Pulmonary artery endothelial cell (primary cell): ENCODE measurements at regions not wholly inside any gene's neighbourhood (a gene's known extent, or its start where the extent isn't known, plus 50 kb on each side); places are given as distances from the start of the nearest gene placed in this dataset.

Experiments
- DNase-seq: peaks from one replicate; pipeline ENCODE4 v3.0.0-alpha.2; 2011; ENCODE audit warnings: low read depth, low spot score

DNA sequence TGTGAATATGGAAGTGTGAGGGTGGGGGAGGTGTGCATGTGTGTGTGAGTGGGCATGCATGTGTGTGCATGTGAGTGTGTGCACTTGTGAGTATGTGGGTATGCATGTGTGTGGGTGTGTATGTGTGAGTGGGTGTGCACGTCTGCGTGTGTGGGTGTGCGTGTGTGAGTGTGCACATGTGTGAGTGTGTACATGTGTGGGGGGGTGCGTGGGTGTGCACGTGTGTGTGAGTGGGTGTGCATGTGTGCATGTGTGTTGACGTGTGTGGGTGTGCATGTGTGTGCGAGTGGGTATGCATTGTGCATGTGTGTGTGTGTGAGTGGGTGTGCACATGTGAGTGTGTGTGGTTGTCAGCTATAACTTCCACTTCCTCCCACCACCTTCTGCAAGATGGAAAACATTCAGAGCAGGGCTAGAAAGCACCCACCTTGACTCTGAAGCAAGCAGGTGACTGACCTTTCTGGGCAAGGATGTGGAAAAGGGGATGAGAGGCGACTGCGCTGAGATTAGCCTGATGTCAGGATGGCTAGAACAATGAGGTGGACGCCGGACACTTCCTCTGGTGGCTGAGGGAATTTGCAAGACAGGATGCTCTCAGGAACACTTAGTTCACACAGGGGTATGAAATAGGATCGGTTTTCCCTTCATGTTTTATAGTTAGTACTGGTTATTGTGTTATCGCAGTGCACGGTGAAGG, 103.6 kb downstream of the ACKR3 start:
- DNase-seq = peak; percentile 7

DNA sequence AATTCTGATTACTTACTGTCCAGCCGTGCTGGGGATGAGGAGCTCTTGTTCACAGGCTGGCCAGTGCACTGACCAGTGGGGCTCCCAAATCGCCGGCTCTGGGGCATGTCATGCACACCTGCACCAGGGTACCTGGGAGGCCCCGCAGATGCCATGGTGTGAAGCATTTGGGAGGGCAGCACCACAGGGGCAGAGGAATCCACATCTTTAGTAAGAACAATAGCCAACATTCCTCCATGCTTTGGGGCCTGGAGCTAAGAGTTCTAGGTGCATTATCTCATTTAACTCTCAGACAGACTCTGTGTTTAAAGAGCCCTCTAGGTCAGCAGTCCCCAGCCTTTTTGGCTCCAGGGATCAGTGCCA, 104.2 kb downstream of the ACKR3 start:
- DNase-seq = no peak

DNA sequence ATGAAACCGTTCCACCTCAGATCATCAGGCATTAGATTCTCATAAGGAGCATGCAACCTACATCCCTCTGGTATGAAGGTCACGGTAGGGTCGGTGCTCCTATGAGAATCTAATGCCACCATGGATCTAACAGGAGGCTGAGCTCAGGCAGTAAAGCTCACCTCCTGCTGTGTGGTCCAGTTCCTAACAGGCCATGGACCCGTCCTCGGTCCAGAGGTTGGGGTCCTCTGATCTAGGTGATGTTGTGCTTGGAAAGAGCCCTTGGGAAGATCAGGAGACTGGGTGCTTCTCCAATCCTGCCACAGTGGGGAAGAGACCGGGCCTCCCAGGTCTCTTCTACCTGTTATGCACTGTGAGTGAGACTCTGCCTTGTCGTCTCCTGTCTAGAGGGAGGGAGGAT, 104.6 kb downstream of the ACKR3 start:
- DNase-seq = no peak

DNA sequence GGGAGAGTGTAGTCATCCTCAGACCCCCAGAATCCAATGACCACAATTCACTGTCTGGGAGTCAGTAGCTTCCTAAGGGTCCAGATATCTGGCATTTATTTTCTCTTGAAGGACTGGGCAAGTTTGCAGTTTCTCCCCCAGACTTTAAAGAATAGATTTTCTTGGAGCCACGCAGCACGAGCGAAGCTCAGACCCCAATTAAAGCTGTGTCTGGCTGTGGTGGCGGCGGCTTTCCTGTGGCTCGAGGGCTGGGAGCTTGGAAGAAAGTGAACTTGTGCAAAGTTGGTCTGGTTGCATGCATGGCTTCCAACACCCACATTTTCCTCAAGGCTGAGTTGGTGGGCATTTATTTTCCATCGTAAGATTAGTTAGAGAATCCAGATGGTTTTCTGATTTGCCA, 105.0 kb downstream of the ACKR3 start:
- no peak for DNase-seq

DNA sequence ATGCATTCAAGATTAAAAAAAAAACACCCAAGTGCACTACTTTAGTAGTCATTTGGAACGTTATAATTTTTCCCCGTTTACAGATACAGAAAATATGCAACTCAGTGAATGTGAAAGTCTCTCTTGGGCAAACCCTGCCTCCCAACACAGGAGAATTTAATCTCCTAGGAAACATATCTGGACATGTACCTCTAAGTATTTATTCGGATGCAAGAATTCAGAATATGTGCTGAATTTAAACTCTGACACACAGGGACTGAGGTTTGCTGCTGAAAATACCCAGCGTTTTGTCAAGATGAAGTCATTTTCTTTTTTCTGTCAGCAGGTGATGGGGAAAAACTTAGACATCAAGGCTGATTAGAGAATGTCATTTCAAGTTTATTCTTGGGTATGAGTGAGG, 105.4 kb downstream of the ACKR3 start:
- no peak for DNase-seq

DNA sequence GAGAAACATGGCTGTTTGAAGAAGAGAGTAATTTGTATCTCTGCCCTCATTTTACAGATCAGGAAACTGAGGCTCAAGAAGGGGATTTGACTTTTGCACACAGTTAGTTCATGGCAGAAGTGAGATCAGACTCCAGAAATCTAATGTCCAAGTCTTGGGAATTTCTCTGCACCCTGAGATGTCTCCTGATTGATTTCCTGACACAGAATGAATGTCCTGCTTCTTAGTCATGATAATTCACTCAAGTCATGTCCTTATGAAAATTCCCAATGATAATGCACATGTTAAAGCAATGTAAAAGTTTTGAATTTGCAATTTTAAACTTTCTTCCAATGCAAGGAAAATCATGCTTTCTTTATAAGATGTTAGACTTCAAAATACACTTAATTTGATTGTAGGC, 105.9 kb downstream of the ACKR3 start:
- no peak for DNase-seq

DNA sequence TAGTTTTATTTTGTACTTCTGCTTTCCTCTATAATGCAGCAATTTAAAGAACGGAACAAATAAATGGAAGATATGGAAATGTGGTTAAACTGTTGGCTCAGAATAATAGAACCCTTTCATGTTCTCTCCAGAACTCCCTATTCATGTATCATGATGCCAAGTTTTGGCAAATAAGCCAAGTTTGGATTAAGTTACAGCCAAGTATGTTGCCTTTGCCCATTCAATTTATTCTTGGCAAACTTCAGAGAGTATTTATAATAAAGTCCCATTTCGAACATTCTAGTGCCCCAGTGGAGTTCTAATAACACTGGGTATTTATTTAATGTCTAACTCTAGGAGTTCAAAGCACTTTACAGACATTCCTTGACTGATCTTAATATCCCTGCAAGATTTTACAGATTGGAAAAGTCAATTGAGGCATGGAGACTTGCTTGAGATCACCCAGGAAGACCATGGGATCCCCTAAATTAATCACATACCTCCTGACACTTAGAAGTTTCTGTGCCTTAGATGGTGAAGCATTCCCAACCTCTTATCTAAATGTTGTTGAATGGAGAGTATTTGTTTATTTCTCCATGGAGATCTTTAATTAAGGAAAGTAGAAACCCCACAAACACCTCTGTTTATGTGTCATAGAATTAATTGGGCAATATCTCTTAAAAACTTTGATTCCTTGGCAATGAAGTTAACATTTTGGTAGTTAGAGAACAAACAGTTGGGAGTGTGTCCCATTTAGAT, 106.7 kb downstream of the ACKR3 start:
- DNase-seq = no peak

DNA sequence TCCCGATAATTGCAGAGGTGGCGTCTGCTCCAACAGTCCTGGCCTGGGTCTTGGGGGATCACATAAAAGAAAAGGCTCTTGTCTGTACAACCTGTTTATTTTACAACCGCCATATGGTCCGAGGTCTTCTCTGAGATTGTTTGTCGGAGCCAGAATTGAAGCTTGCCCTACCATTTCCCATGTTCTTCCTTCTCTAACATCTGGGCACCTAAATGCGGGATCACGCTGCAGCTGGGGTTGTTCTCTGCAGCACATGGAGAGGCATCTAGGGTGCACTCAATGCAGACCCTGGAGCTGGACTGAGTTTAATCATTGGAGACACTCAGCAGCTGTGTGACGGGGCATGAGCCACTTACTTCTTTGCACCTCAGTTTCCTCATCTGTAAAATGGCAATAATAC, 107.7 kb downstream of the ACKR3 start:
- no peak for DNase-seq

DNA sequence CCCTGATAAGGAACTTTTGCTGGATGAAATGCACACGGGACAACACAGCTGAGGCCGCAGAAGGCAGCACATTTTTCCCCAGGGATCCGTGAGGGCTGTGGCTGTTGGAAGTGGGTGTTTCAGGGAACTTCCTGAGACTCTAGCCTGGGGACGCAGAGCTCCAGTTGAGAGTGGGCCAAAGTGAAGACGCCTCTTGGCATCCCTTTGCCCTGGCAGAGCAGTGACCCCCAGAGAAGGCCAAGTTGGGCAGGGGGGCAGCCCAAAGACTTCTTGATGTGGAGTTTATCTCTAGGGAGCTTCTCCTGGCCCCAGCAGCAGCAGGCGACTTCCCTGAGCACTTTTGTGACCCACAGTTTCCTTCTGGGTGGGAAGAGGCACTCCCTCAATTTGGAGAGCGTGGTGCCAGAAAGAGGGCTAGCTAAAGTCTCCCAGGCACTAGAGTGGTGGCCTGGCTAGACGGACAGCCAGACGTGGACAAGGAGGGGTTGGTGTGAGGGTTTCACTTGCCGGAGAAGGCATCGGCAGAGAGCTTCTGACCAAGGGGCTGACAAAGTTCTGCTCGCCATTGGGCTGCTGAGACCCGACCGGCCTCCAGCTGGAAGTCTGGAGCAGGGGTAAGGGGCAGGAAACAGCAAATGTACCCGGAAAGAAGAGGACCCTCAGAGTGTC, 108.8 kb downstream of the ACKR3 start:
- no peak for DNase-seq

DNA sequence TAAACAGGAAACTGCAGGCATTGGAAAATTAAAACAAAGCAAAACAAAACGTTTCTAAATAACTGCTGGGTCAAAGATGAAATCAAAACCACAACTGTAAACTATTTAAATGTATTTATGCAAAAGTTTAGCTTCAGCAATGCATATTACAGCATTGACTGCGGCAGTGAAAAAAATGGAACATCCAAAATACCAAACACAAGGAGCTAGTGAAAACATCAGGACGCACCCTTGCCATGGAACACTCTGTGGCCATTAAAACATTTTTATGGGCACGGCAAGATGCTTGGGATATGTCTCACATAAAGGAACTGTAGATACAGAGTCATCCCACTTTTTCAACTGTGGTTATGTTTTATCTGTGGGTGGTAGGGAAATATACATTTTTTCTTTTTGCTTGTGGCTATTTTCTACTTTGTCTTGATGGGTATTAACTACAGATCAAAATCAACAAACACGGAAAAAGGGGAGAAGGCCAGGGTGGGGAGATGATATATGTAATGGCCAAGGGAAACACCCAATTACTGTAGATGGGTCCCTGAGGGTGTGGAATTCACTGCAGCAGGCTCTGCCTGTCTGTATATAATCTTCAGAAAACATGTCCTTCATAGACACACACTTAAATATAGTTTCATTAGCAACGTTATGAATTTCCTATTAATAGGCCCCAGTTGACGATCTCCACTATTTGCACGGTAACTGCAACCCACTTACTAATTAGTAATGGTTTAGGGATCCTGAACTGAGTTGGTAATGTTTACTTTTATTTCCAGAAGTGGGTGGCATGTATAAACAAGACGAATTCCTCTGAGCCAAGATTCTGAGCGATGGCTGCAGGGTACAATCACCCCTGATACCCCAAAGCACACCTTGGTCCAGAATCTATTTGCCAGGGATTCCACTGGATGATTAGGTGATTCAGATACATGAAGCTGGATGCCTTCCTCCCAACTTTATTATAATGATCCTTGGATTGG, 110.5 kb downstream of the ACKR3 start:
- DNase-seq = no peak

DNA sequence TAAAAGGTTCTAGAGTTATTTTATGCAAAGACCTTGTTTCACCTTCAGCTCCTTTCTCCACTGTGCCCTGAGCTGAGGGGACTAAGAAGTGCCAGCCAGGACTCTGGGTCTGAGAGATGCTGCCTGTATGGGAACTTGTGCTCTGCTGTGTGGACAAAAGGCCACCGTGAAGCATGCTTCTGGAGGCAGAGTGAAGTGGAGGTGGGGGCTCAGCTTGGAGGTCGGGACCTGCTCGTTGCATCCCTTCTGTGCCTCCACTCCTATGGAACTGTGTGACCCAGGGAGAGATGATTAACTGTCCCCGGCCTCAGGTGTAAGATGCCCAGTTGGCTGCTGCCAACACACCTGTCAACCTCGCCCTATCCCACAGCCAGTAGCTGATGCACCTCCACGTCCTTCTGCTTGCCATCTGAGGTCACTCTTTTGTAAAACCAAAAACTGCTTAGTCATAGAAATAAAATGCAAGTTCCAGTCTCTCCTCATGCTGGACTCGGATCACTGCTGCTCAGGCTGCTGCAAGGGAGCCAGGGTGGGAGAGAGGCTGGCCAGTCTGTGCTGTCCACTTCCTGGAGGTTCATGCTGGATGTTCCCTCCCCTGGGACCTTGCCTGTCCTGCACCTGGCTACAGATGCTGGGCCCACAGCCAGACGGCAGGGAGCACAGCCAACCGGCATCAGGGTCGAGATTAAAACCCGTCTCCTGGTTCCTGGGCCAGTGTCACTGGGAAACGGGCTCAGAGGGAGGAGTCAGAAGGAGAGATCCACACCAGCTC, 113.2 kb downstream of the ACKR3 start:
- DNase-seq = no peak

DNA sequence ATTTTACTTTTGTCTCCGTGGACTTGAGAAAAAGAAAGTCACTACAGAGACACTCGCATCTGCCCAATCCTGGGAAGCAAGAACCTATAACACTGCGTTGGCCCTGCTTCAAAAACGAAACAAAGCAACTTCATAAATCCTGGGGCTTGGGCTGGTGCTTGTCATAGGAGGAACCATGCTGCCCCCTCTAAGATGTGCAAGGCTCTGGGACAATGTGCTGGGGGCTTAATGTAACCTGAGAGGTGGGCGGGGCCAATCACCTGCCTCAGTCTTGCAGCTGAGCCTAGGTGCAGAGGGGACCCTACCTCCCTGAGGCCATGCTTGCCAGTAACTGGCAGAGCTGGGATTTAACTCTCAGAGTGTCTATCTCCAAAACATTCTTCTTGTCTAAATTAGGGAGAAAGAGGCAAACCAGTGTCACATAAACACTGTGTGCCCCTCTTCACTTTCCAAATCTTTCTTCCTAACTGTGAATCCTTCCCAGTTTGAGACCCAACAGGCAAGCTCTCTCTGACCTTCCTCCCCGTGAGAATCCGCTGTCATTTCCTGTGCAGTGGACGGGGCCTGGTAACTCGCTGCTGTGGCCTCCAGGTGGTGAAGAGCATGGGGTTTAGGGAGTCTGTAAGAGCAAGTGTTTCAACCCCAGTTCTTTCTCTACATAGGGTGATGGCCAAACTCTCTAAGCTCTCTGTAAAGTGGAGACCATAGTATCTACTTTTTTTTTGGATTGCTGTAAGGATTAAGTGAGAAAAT, 115.1 kb downstream of the ACKR3 start:
- DNase-seq = no peak

DNA sequence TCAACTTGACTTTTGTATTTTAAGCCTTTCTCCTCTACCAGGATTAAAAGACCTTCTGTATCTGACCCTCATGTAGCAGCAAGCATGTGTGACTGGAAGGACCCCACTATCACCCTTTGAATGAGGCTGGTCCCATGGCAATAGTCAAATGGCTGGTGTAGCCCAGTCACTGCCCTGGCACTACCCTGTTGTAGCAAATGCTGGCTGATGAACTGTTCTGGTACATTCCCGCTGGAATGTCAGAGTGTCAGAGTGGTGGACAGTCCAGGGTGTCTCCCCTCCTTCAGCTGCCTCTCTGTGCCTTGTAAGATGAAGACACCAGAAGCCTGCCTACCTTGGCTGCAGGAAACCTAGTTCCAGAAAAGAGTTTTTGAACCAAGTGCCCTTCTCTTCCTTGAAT, 115.7 kb downstream of the ACKR3 start:
- DNase-seq = no peak

DNA sequence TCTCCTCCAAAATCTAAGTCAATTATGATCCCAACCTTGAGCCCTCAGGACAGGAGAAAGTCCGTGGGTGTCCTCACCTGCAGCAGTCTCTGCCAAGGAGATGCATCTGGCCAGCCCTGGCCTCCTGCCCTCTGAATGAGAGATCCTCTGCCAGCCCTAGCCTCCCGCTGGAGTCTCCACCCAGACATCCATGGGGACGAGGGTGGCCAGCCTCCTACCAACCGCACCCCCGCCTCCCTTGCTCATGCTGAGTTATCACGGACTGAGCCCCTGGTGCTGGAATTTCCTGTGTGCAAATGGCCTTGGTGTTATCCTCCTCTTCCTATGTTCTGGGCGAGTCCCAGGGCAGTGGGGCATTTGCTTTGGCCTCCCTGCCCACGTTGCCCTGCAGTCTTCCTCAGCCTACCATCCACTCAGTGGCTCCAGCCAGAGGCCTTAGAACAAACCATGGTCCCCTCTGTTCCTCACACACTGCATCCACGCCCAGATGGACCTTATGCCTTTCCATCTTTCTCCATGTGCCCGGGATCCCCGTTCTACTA, 116.4 kb downstream of the ACKR3 start:
- no peak for DNase-seq

DNA sequence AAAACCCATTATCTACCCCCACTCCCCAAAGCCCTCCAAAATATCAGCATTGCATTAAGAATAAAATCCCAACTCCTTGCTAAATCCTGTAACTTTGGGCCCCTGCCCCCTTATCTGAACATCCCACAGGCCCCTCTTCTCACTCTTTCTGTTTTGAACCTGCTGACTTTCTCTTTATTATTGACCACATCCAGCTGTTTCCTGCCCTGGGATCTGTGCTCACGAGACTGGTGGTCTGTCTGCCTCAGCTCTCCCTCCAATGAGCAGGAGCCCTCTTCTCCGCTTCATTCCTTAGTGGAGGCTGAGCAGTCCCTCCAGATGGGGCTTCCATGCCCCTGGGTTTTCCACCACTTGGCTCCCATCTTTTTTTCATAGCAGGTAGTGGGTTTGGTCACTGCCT, 116.9 kb downstream of the ACKR3 start:
- no peak for DNase-seq

DNA sequence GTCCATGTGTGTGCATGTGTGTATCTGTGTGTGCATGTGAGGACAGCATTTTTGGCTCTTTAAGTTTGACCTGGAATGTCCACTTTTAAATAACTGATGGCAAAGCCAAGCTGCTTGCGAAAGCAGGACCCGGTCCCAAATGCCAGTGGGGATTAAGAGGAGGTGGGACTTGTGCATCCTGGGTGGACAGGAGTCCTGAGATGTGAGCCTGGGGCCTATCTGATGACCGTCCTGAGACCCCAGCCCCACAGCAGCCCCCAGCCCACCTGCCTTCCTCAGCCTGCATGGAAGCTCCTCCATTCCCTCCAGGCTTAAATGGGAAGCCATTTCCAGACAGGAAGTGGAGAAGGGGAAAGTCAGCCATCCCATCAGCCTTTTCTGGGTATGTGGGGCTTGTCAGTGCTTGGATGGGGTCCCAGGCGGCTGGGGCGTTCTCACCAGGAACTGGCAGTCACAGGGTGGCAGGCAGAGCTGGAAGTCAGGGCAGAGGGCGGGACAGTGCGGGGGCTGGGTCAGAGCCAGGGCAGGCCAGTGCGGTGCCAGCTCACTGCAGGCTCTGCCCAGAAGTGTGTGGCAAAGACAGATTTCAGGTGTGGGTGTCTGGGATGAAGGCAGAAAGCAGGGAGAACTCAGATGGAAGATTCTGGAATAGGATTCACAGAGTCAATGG, 117.8 kb downstream of the ACKR3 start:
- DNase-seq = no peak

DNA sequence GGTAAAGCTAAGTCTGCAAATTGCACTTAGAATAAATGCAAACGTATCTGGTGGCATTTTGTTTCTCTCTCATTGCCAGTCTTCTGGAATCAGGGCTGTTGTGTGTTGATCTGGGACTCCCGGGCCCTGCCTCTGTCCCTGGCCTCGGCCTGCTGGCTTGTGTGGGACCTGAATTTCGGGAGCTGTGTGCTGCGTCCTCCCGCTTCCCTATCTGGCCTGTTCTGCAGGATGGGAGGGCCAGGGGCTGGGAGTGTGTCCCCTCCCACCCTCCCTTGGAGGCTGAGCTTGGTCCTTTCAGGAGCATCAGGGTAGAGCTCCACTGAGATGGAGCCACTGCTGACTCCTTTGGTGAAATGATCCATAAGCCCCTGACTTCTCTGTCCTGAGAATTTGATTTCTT, 118.5 kb downstream of the ACKR3 start:
- no peak for DNase-seq

DNA sequence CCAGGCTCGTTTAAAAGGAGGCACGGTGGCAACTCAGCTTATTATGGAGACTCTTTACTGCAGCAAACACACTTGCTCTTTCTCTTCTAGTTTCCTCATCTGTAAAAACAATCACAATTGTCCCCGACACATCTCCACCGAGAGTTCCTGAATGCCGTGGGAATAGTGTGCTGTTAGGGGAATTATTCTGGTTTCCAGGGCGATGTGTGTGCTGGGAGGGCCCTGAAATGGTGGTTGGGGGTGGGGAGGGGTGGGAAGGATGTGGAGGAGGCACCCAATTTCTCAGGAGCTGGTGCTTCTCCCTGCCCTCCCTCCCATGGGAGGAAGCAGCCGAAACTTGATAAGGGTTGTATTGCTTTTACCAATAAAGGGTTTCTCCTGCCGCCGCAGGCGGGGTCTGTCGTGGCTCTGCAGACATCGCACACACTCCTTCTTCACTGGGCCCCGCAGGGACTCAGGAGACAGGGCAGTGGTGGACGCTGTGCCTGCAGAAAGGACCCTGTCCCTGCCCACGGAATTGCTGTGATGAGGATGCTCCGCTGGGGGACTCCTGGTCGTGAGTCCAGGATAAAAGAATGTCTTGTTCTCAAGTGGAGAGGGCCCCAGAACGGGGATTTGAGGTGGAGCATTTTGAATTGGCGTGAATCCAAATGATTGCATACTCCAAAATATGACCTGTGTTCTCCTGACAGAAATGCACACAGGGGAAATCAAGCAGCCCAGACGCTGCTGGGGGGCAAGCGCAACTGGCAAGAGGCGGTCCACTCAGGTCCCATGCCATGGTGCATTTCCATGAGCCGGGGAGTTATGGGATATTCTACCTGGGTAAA, 119.2 kb downstream of the ACKR3 start:
- no peak for DNase-seq

DNA sequence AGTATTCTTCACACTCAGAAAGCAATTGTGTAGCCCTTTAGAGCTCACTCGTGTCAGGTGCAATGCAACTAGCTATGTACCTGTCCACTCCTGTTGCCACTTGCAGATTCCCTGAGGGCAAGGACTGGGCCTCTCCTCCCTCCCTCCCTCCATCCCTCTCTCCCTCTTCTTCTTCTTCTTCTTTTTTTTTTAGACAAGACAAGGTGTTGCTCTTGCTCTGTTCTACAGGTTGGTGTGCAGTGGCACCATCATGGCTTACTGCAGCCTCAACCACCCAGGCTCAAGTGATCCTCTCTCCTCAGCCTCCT, 119.7 kb downstream of the ACKR3 start:
- DNase-seq = no peak
